Endothelial cell (in vitro differentiated cells): ENCODE measurements at regions not wholly inside any gene's neighbourhood (a gene's known extent, or its start where the extent isn't known, plus 50 kb on each side); places are given as distances from the start of the nearest gene placed in this dataset.

ENCODE experiments used
- DNase-seq: peaks from one replicate; pipeline ENCODE4 v3.0.0; 2021; ENCODE audit warnings: low spot score
- H3K27ac Mint-ChIP-seq: one replicate; pipeline ENCODE4 v1.8.0; 2021; ENCODE audit warnings: mixed read lengths, inconsistent platforms; ENCODE audit not compliant: unreplicated experiment
- H3K27me3 Mint-ChIP-seq: one replicate; pipeline ENCODE4 v1.8.0; 2021; ENCODE audit warnings: mild to moderate bottlenecking, moderate library complexity, mixed read lengths, inconsistent platforms; ENCODE audit not compliant: unreplicated experiment
- H3K36me3 Mint-ChIP-seq: one replicate; pipeline ENCODE4 v1.8.0; 2021; ENCODE audit warnings: mild to moderate bottlenecking, low read depth, mixed read lengths, inconsistent platforms; ENCODE audit not compliant: unreplicated experiment
- H3K4me1 Mint-ChIP-seq: one replicate; pipeline ENCODE4 v1.8.0; 2021; ENCODE audit warnings: mild to moderate bottlenecking, mixed read lengths, inconsistent platforms; ENCODE audit not compliant: unreplicated experiment
- H3K4me3 Mint-ChIP-seq: one replicate; pipeline ENCODE4 v1.8.0; 2021; ENCODE audit warnings: mild to moderate bottlenecking, mixed read lengths, inconsistent platforms; ENCODE audit not compliant: unreplicated experiment
- H3K9me3 Mint-ChIP-seq: one replicate; pipeline ENCODE4 v1.8.0; 2021; ENCODE audit warnings: mixed read lengths, inconsistent platforms; ENCODE audit not compliant: unreplicated experiment
- CTCF ChIP-seq: fragments of 200-600 bp; sonication (generic); IDR thresholded peaks from one replicate; pipeline ENCODE4 v1.5.0; 2021; ENCODE audit warnings: antibody characterized with exemption; ENCODE audit not compliant: unreplicated experiment

DNA sequence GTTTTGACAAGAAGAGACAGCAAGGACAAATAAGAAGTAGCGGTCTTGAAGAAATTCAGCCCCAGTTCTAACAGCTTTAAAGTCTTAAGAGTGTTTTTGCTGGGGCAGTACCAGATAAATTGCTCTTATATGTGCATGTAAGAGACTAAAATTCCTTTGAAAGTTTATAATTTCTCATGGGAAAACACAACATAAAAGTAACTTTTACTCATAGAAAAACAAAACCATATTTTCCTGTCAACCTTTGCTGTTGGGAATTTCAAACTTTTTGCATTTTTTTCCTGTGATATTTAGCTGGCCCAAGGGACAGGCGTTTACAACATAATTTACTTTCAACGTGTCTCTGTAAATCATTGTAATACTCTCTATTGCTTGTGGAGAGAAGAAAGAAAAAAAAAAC, 767.8 kb upstream of the ZEB2 start:
- TF ChIP-seq CTCF = no peak
- Mint-ChIP-seq H3K27me3 (no peaks in the 10 kb centered on the region), H3K36me3 (no peaks in the 10 kb centered on the region), H3K4me3 (no peak overlapping the region), H3K9me3 (no peaks in the 10 kb centered on the region), H3K4me1 (peaks cover 6% of the 10 kb centered on the region), H3K27ac (no peak overlapping the region)
- no peak for DNase-seq

DNA sequence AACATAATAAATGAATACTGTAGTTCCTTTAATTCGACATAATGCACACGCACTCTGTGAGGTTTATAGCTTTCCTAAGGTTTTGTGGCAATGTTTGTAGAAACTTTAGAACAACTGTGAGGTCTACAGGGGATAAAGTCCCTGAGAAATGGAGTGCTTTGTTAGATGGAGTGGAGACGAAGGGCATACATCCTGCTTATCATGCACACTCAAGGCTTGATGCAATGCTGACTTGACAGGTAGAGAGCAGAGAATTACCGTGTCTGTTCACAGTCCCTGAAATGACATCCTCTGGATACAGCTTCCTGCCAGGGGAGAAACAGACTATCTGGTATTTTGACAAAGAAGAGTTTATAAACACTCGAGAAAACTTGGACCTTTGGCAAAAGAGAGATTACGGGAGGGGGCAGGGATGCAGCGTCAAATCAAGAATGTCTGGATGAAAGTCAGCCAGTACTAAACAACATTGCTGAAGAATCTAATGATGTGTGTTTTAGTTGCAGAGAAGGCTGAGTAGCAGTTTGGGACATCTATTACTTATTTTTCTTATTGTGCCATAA, 766.9 kb upstream of the ZEB2 start:
- Mint-ChIP-seq H3K36me3 (no peaks in the 10 kb centered on the region), H3K4me3 (no peak overlapping the region), H3K27ac (no peak overlapping the region), H3K9me3 (no peaks in the 10 kb centered on the region), H3K4me1 (peaks cover 6% of the 10 kb centered on the region), H3K27me3 (no peaks in the 10 kb centered on the region)
- no peak for DNase-seq
- no peak for TF ChIP-seq CTCF

- TF ChIP-seq CTCF = no peak
- Mint-ChIP-seq H3K36me3 (no peaks in the 10 kb centered on the region), H3K4me3 (no peak overlapping the region), H3K27ac (no peak overlapping the region), H3K27me3 (no peaks in the 10 kb centered on the region), H3K9me3 (no peaks in the 10 kb centered on the region), H3K4me1 (peaks cover 6% of the 10 kb centered on the region)
- no peak for DNase-seq
These were observed 764.6 kb upstream of the ZEB2 start for GRCh38 chr2:145284551-145284950.

GRCh38 chr2:145283131-145283530, 763.2 kb upstream of the ZEB2 start:
- Mint-ChIP-seq H3K4me3 (no peak overlapping the region), H3K36me3 (no peaks in the 10 kb centered on the region), H3K27ac (no peak overlapping the region), H3K27me3 (no peaks in the 10 kb centered on the region), H3K9me3 (no peaks in the 10 kb centered on the region), H3K4me1 (peaks cover 6% of the 10 kb centered on the region)
- DNase-seq = no peak
- TF ChIP-seq CTCF = no peak

- TF ChIP-seq CTCF = no peak
- no peaks in the 10 kb centered on the region for H3K36me3 Mint-ChIP-seq
- DNase-seq = no peak
These were observed 758.0 kb upstream of the ZEB2 start for GRCh38 chr2:145277922-145278321.

More at GRCh38 chr2:145277922-145278321, 758.0 kb upstream of the ZEB2 start:
- Mint-ChIP-seq H3K4me3 (no peak overlapping the region), H3K27ac (no peak overlapping the region), H3K4me1 (no peaks in the 10 kb centered on the region), H3K27me3 (no peaks in the 10 kb centered on the region), H3K9me3 (no peaks in the 10 kb centered on the region)
